Fibroblast of the aortic adventitia (primary cell): ENCODE measurements at regions not wholly inside any gene's neighbourhood (a gene's known extent, or its start where the extent isn't known, plus 50 kb on each side); places are given as distances from the start of the nearest gene placed in this dataset.

Experiments used
- DNase-seq: peaks from one replicate; pipeline ENCODE4 v3.0.0-alpha.2; 2010; ENCODE audit warnings: low read depth
- H3K4me3 ChIP-seq: 2 replicates; pipeline ENCODE4 v1.5.1; 2011; ENCODE audit warnings: low read depth, mild to moderate bottlenecking, control low read depth, low read length, moderate library complexity
- TF ChIP-seq, protein P1 (sequence below): IDR thresholded peaks from 2 replicates; pipeline ENCODE4 v1.5.1; 2011; ENCODE audit warnings: mild to moderate bottlenecking, low read length, control low read depth, inconsistent platforms; ENCODE audit not compliant: insufficient read depth

- DNase-seq, result no peak
- TF ChIP-seq, protein P1, sequence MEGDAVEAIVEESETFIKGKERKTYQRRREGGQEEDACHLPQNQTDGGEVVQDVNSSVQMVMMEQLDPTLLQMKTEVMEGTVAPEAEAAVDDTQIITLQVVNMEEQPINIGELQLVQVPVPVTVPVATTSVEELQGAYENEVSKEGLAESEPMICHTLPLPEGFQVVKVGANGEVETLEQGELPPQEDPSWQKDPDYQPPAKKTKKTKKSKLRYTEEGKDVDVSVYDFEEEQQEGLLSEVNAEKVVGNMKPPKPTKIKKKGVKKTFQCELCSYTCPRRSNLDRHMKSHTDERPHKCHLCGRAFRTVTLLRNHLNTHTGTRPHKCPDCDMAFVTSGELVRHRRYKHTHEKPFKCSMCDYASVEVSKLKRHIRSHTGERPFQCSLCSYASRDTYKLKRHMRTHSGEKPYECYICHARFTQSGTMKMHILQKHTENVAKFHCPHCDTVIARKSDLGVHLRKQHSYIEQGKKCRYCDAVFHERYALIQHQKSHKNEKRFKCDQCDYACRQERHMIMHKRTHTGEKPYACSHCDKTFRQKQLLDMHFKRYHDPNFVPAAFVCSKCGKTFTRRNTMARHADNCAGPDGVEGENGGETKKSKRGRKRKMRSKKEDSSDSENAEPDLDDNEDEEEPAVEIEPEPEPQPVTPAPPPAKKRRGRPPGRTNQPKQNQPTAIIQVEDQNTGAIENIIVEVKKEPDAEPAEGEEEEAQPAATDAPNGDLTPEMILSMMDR, result no peak
- no peak overlapping the region for H3K4me3 ChIP-seq
Observed at GRCh38 chr10:120355425-120355824, 101.6 kb upstream of the PLPP4 start.

DNA sequence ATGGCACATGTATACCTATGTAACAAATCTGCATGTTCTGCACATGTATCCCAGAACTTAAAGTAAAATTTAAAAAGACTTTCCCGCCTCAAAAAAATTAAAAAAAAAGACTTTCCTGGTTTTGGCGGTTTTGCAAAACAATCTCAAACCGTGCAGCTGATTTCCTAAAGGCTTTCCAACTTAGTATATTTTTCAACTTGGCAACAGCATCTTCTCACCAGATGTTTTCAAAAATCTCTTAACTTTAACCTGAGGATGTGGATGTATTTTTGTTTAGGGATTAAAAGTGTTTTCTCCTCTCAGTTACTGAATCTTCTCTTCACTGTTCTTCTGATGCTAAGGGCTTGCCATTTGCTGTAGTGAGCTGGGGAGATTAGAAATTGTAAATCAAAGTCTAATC is 96.5 kb upstream of the PLPP4 start:
- no peak for DNase-seq
- no peak overlapping the region for H3K4me3 ChIP-seq
- TF ChIP-seq, protein P1, result no peak

GRCh38 chr10:120365872-120366271 is 91.2 kb upstream of the PLPP4 start:
- TF ChIP-seq, protein P1, result no peak
- DNase-seq, result peak; percentile 6
- no peak overlapping the region for H3K4me3 ChIP-seq

DNA sequence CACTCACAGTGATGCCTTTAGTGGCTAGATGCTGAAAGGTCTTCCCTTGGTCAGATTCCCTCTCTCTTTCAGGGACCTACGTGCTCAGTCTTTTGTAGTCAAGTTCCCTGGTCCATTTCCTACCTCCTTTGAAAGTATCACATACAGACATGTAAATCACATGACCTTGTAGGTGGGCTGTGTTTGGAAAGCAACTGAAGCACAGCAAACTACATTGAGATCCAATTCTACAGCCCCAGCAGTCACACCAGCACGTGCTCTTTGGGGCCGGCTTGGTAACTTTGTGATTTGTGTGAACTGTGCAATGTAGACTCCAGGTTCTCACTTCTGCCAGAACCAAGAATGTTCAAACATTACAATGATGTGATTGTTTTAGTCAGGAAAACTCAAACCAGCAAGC is 89.7 kb upstream of the PLPP4 start:
- H3K4me3 ChIP-seq, result no peak overlapping the region
- TF ChIP-seq, protein P1, result no peak
- no peak for DNase-seq

DNA sequence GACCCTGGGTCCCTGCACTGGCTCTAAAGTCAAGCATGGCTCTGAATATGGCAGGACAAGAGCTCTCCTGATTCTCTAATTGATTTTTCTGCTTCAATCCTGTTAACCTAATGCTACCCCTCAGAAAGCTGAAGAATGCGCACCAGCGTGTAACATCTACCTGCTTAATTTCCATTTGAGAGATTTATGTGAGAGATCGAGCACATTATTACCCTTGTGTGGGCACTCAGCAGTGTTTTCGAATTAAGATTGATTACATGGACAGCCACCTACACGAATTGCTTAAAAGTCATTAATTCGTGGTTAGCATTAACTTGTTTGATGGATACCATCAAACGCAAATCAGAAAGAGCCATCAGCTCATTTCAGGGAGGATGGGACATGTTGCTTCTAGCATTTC is 88.7 kb upstream of the PLPP4 start:
- no peak for DNase-seq
- TF ChIP-seq, protein P1, result no peak
- H3K4me3 ChIP-seq, result no peak overlapping the region

- H3K4me3 ChIP-seq, result no peak overlapping the region
- TF ChIP-seq, protein P1, result no peak
Observed at GRCh38 chr10:120368927-120369326, 88.1 kb upstream of the PLPP4 start.

DNA sequence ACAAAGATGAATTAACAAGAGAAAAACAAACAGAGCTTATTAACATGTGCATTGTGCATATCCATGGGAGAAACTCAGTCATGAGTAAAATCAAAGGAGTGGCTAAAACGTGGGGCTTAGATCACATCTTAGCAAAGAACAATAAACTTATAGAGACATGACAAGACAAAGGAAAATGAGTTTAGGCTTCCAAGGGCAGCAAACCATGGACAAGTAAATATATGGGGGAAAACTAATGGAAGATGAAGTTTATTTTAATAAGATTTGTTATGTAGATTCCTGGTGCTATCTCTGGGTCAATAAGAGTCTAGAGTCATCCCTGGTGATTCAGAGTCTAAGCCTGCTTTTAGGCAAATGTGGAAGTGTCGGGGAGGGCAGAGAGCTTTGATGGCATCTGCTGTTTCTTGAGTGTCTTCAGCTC is 87.2 kb upstream of the PLPP4 start:
- no peak overlapping the region for H3K4me3 ChIP-seq
- DNase-seq, result no peak
- TF ChIP-seq, protein P1, result no peak

More at GRCh38 chr10:120368927-120369326, 88.1 kb upstream of the PLPP4 start:
- DNase-seq, result no peak
